Lung microvascular endothelial cell (primary cell): ENCODE measurements at regions not wholly inside any gene's neighbourhood (a gene's known extent, or its start where the extent isn't known, plus 50 kb on each side); places are given as distances from the start of the nearest gene placed in this dataset.

ENCODE experiments used
- DNase-seq, 2 donors: peaks; one replicate each; pipeline versions ENCODE4 v3.0.0 to v3.0.0-alpha.2; 2010; ENCODE audit warnings: low read depth in 2 of 2

- no peak for DNase-seq
Observed at GRCh38 chr16:85308611-85309540, 196.6 kb upstream of the CIBAR2 start.

GRCh38 chr16:85309656-85310587 is 197.7 kb upstream of the CIBAR2 start:
- DNase-seq, result peak in 1 of 2 donors; percentile 23

GRCh38 chr16:85310868-85311585 is 198.8 kb upstream of the CIBAR2 start:
- no peak for DNase-seq

- DNase-seq, result no peak
Observed at GRCh38 chr16:85311741-85312140, 199.5 kb upstream of the CIBAR2 start.

GRCh38 chr16:85312174-85312573 is 199.9 kb upstream of the CIBAR2 start:
- no peak for DNase-seq

- DNase-seq, result no peak
Observed at GRCh38 chr16:85312642-85313525, 200.6 kb upstream of the CIBAR2 start.

GRCh38 chr16:85313526-85314301 is 201.4 kb upstream of the CIBAR2 start:
- DNase-seq, result peak in 1 of 2 donors; percentile 24

- no peak for DNase-seq
Observed at GRCh38 chr16:85314512-85314971, 202.3 kb upstream of the CIBAR2 start.

- no peak for DNase-seq
Observed at GRCh38 chr16:85315866-85316265, 203.6 kb upstream of the CIBAR2 start.

- DNase-seq, result peak; percentile 67 to 78
Observed at GRCh38 chr16:85316321-85316919, 204.1 kb upstream of the CIBAR2 start.

GRCh38 chr16:85316944-85317343 is 204.7 kb upstream of the CIBAR2 start:
- no peak for DNase-seq

GRCh38 chr16:85317704-85318103 is 205.4 kb upstream of the CIBAR2 start:
- DNase-seq, result no peak

GRCh38 chr16:85319208-85319983 is 207.1 kb upstream of the CIBAR2 start:
- DNase-seq, result no peak

GRCh38 chr16:85319984-85320440 is 207.7 kb upstream of the CIBAR2 start:
- no peak for DNase-seq

- DNase-seq, result no peak
Observed at GRCh38 chr16:85320677-85321385, 208.6 kb upstream of the CIBAR2 start.

- DNase-seq, result peak; percentile 44 to 45
Observed at GRCh38 chr16:85321509-85322271, 209.4 kb upstream of the CIBAR2 start.
